ENCODE measurements at regions not wholly inside any gene's neighbourhood (a gene's known extent, or its start where the extent isn't known, plus 50 kb on each side); places are given as distances from the start of the nearest gene placed in this dataset.

DNA sequence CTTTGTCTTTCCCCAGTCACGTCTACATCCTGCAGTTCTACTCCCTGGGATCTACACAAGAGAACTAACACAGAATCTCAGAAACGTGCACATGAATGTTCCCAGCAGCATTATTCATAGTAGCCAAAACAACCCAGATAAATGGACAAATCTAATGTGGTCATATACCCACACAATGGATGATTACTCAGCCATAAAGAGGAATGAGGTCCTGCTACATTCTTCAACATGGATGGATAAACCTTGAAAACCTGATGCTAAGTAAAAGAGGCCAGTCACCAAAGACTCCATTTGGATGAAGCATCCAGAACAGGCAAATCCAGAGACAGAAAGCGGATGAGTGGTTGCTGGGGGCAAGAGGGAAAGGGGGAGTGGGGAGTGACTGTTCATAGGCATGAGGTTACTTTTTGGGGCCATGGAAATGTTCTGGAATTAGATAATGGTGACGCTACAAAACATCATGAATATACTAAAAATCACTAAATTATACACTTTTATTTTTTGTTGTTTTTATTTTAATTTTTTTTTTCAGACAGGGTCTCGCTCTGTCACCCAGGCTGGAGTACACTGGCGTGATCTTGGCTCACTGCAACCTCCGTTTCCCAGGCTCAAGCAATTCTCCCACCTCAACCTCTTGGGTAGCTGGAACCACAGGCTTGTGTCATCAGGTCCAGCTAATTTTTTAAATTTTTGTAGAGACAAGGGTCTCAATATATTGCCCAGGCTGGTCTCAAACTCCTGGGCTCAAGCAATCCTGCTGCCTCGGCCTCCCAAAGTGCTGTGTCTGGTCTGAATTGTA is 50.8 kb upstream of the DSN1 start:
- ChIA-PET CTCF (ENCODE audit: unreplicated experiment) (no interaction called here), POLR2A (interaction anchor here (0.6 kb wide), 1 partner anchor 14 kb away, joined by 5 read pairs; no protein-coding TSS in a partner anchor)
- H2AFZ ChIP-seq (ENCODE audit: low read length): no peak overlapping the region
- BruUV-seq (replicated peaks): no TSS peak
- no peaks in the 10 kb centered on the region for H4K20me1 ChIP-seq (ENCODE audit: insufficient read depth, low read length)
- intact Hi-C loops (cut with micrococcal nuclease; ENCODE audit: unreplicated experiment): no loop called here
- no peak for TF ChIP-seq EZH2phosphoT487 (IDR thresholded peaks at IDR 0.05; ENCODE audit: borderline replicate concordance, low read depth, low read length)
- TF ChIP-seq, protein P1, sequence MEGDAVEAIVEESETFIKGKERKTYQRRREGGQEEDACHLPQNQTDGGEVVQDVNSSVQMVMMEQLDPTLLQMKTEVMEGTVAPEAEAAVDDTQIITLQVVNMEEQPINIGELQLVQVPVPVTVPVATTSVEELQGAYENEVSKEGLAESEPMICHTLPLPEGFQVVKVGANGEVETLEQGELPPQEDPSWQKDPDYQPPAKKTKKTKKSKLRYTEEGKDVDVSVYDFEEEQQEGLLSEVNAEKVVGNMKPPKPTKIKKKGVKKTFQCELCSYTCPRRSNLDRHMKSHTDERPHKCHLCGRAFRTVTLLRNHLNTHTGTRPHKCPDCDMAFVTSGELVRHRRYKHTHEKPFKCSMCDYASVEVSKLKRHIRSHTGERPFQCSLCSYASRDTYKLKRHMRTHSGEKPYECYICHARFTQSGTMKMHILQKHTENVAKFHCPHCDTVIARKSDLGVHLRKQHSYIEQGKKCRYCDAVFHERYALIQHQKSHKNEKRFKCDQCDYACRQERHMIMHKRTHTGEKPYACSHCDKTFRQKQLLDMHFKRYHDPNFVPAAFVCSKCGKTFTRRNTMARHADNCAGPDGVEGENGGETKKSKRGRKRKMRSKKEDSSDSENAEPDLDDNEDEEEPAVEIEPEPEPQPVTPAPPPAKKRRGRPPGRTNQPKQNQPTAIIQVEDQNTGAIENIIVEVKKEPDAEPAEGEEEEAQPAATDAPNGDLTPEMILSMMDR (conservative IDR thresholded peaks at IDR 0.05; ENCODE audit: low read length): no peak
- DNase-seq (ENCODE audit: low spot score): no peak
- H3K4me1 ChIP-seq (ENCODE audit: insufficient read depth, low read length, poor library complexity, severe bottlenecking): no peaks in the 10 kb centered on the region
- H3K9me3 ChIP-seq (ENCODE audit: low read length): no peaks in the 10 kb centered on the region
- peaks cover 12% of the 10 kb centered on the region; the same call in 1 of the 2 replicates for H3K36me3 ChIP-seq (ENCODE audit: insufficient read depth, low read length)
- H3K4me3 ChIP-seq (ENCODE audit: low read depth, low read length, poor library complexity, severe bottlenecking): no peak overlapping the region
- no peak overlapping the region for H3K4me2 ChIP-seq (ENCODE audit: low read length)
- H3K27ac ChIP-seq (ENCODE audit: low read depth, low read length, poor library complexity, severe bottlenecking): no peak overlapping the region
- no peaks in the 10 kb centered on the region for H3K79me2 ChIP-seq (ENCODE audit: insufficient read depth, low read depth, low read length)
- H3K9me2 ChIP-seq (ENCODE audit: insufficient read depth, low read length): no peaks in the 10 kb centered on the region

DNA sequence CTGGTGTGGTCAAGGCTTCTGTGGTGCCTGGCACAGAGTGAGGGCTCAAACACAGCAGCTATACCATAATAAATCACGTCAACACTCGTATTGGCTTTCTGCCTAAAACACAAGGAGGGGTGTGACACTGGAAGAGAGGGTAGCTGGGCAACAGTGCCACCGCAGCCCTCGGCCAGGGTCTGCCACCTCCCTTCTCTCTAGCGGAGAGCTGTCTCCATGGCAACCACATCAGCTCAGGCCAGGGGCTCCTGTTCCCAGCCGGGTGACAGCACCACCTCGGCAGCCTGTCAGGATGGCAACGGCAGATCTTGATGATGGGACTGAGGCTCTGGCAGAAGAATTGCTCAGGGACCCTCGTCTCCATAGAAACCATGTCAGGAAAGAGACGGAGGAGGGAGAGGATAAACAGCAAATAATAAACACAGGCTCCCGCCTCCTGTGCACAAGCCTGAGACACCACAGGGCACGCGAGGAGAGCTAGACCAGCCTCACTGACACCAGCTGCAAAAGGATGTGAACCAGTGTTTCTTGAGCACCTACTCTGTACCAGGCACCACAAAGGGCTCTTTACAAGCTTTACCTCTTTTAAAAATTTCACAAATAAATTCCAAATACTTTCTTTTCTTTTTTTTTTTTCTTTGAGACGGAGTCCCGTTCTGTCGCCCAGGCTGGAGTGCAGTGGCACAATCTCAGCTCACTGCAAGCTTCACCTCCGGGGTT is 50.4 kb upstream of the TLDC2 start:
- no peak overlapping the region for H3K27ac ChIP-seq (ENCODE audit: low read depth, low read length, poor library complexity, severe bottlenecking)
- no peak overlapping the region for H3K4me2 ChIP-seq (ENCODE audit: low read length)
- POLR2A ChIA-PET: no interaction called here
- no peak overlapping the region for H2AFZ ChIP-seq (ENCODE audit: low read length)
- no peaks in the 10 kb centered on the region for H3K9me3 ChIP-seq (ENCODE audit: low read length)
- no peak for DNase-seq (ENCODE audit: low spot score)
- no peaks in the 10 kb centered on the region for H3K9me2 ChIP-seq (ENCODE audit: insufficient read depth, low read length)
- intact Hi-C loops (cut with micrococcal nuclease; ENCODE audit: unreplicated experiment): no loop called here
- TF ChIP-seq EZH2phosphoT487 (IDR thresholded peaks at IDR 0.05; ENCODE audit: borderline replicate concordance, low read depth, low read length): no peak
- TF ChIP-seq, protein P1 (conservative IDR thresholded peaks at IDR 0.05; ENCODE audit: low read length): no peak
- no peak overlapping the region for H3K4me3 ChIP-seq (ENCODE audit: low read depth, low read length, poor library complexity, severe bottlenecking)
- CTCF ChIA-PET (ENCODE audit: unreplicated experiment): no interaction called here
- H3K79me2 ChIP-seq (ENCODE audit: insufficient read depth, low read depth, low read length): no peaks in the 10 kb centered on the region
- no peaks in the 10 kb centered on the region for H4K20me1 ChIP-seq (ENCODE audit: insufficient read depth, low read length)
- H3K36me3 ChIP-seq (ENCODE audit: insufficient read depth, low read length): peaks cover 12% of the 10 kb centered on the region; the same call in 1 of the 2 replicates
- H3K4me1 ChIP-seq (ENCODE audit: insufficient read depth, low read length, poor library complexity, severe bottlenecking): no peaks in the 10 kb centered on the region
- BruUV-seq (replicated peaks): no TSS peak
